ENCODE measurements at regions not wholly inside any gene's neighbourhood (a gene's known extent, or its start where the extent isn't known, plus 50 kb on each side); places are given as distances from the start of the nearest gene placed in this dataset.
"Not testable (repeated sequence)": the region's sequence is repeated elsewhere in the genome, so short reads cannot be mapped to it uniquely, and the experiment has no call there.

GRCh38 chr20:22966787-22967464 is 68.2 kb upstream of the SSTR4 start:
- no peak for TF ChIP-seq JUN (IDR thresholded peaks at IDR 0.05; ENCODE audit: borderline replicate concordance, insufficient read depth, insufficient read length, low read depth)
- TF ChIP-seq POLR2AphosphoS5 (IDR thresholded peaks at IDR 0.05; ENCODE audit: insufficient read depth, low read depth, low read length), result no peak
- no peak for TF ChIP-seq POLR2A (IDR thresholded peaks at IDR 0.05; ENCODE audit: low read depth, low read length)
- TF ChIP-seq FOS (IDR thresholded peaks at IDR 0.05; ENCODE audit: borderline replicate concordance, insufficient read depth, low read length), result no peak
- TF ChIP-seq, protein P1, sequence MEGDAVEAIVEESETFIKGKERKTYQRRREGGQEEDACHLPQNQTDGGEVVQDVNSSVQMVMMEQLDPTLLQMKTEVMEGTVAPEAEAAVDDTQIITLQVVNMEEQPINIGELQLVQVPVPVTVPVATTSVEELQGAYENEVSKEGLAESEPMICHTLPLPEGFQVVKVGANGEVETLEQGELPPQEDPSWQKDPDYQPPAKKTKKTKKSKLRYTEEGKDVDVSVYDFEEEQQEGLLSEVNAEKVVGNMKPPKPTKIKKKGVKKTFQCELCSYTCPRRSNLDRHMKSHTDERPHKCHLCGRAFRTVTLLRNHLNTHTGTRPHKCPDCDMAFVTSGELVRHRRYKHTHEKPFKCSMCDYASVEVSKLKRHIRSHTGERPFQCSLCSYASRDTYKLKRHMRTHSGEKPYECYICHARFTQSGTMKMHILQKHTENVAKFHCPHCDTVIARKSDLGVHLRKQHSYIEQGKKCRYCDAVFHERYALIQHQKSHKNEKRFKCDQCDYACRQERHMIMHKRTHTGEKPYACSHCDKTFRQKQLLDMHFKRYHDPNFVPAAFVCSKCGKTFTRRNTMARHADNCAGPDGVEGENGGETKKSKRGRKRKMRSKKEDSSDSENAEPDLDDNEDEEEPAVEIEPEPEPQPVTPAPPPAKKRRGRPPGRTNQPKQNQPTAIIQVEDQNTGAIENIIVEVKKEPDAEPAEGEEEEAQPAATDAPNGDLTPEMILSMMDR (IDR thresholded peaks at IDR 0.05; ENCODE audit: extremely low read depth in 1 of 2, insufficient read depth in 1 of 2, low read depth in 1 of 2, low read length in 2 of 2), result no peak
- intact Hi-C loops (cut with micrococcal nuclease) (no loop called here), dilution Hi-C loops (cut with MboI; ENCODE audit: extremely low pct_ligation_motif_present, low sequenced_read_pairs) (no loop called here)
- H3K79me2 ChIP-seq (ENCODE audit: control insufficient read depth, insufficient read depth, low read length), result no peaks in the 10 kb centered on the region
- no peak for DNase-seq (ENCODE audit: low read depth, low spot score)
- no peak overlapping the region for H2AFZ ChIP-seq (ENCODE audit: low read depth, low read length)
- BruUV-seq (replicated peaks), result no TSS peak
- H3K9me3 ChIP-seq (replicated peaks; ENCODE audit: control insufficient read depth, insufficient read depth, low read length), result no peaks in the 10 kb centered on the region
- H3K4me2 ChIP-seq (ENCODE audit: insufficient read depth, low read length), result no peak overlapping the region
- no peak overlapping the region for H3K27ac ChIP-seq (ENCODE audit: insufficient read depth, low read depth, low read length)
- H3K9ac ChIP-seq (replicated peaks; ENCODE audit: extremely low read depth, insufficient read depth, low read length), result no peak overlapping the region
- H4K20me1 ChIP-seq (replicated peaks; ENCODE audit: control insufficient read depth, extremely low read depth, insufficient read depth, low read length), result no peaks in the 10 kb centered on the region
- no peaks in the 10 kb centered on the region for H3K36me3 ChIP-seq (ENCODE audit: control insufficient read depth in 2 of 2, extremely low read depth in 1 of 2, insufficient read depth in 2 of 2, low read length in 2 of 2)
- no peak overlapping the region for H3K4me3 ChIP-seq (replicated peaks in 1 of 3; ENCODE audit: insufficient read depth in 1 of 3, low read depth in 1 of 3, low read length in 3 of 3)
- FAIRE-seq, result no peak
- H3K27me3 ChIP-seq (ENCODE audit: control insufficient read depth in 2 of 2, insufficient read depth in 2 of 2, low read length in 2 of 2), result peaks cover 2 to 5% of the 10 kb centered on the region in 2 experiments
- CTCF ChIA-PET, result interaction anchor here (0.9 to 1.5 kb wide), 2 partner anchors 275 kb away, joined by 3 to 5 read pairs; no protein-coding TSS in a partner anchor
- POLR2A ChIA-PET, result no interaction called here
- H3K4me1 ChIP-seq (ENCODE audit: control insufficient read depth, extremely low read depth, insufficient read depth, low read length), result no peaks in the 10 kb centered on the region
- no peaks in the 10 kb centered on the region for H3K9me1 ChIP-seq (replicated peaks; ENCODE audit: control insufficient read depth, extremely low read depth, insufficient read depth, low read length)

- CTCF ChIA-PET, result interaction anchor here (1.5 kb wide), 1 partner anchor 275 kb away, joined by 5 read pairs; no protein-coding TSS in a partner anchor
- POLR2A ChIA-PET; H3K9me3 ChIP-seq (replicated peaks; ENCODE audit: control insufficient read depth, insufficient read depth, low read length); H3K9me1 ChIP-seq (replicated peaks; ENCODE audit: control insufficient read depth, extremely low read depth, insufficient read depth, low read length); BruUV-seq (replicated peaks); H3K27me3 ChIP-seq (ENCODE audit: control insufficient read depth in 2 of 2, insufficient read depth in 2 of 2, low read length in 2 of 2); H3K27ac ChIP-seq (ENCODE audit: insufficient read depth, low read depth, low read length); H2AFZ ChIP-seq (ENCODE audit: low read depth, low read length); H3K79me2 ChIP-seq (ENCODE audit: control insufficient read depth, insufficient read depth, low read length); DNase-seq (ENCODE audit: low read depth, low spot score); H3K9ac ChIP-seq (replicated peaks; ENCODE audit: extremely low read depth, insufficient read depth, low read length); FAIRE-seq; H4K20me1 ChIP-seq (replicated peaks; ENCODE audit: control insufficient read depth, extremely low read depth, insufficient read depth, low read length); H3K4me3 ChIP-seq (replicated peaks in 1 of 3; ENCODE audit: insufficient read depth in 1 of 3, low read depth in 1 of 3, low read length in 3 of 3); H3K36me3 ChIP-seq (ENCODE audit: control insufficient read depth in 2 of 2, extremely low read depth in 1 of 2, insufficient read depth in 2 of 2, low read length in 2 of 2); dilution Hi-C loops (cut with MboI; ENCODE audit: extremely low pct_ligation_motif_present, low sequenced_read_pairs); H3K4me1 ChIP-seq (ENCODE audit: control insufficient read depth, extremely low read depth, insufficient read depth, low read length); intact Hi-C loops (cut with micrococcal nuclease); H3K4me2 ChIP-seq (ENCODE audit: insufficient read depth, low read length): not testable (repeated sequence)
These were observed 67.4 kb upstream of the SSTR4 start for GRCh38 chr20:22967706-22968105.

DNA sequence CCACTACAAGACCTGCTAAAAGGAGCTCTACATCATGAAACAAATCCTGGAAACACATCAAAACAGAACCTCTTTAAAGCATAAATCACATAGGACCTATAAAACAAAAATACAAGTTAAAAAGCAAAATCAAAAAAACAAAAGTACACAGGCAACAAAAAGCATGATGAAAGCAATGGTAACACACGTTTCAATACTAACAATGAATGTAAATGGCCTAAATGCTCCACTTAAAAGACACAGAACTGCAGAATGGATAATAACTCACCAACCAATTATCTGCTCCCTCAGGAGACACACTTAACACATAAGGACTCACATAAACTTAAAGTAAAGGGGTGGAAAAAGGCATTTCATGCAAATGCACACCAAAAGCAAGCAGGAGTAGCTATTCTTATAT is 66.1 kb upstream of the SSTR4 start:
- FAIRE-seq, result not testable (repeated sequence)

More for the DNA sequence above, 66.1 kb upstream of the SSTR4 start:
- POLR2A ChIA-PET; H3K36me3 ChIP-seq (ENCODE audit: control insufficient read depth in 2 of 2, extremely low read depth in 1 of 2, insufficient read depth in 2 of 2, low read length in 2 of 2); dilution Hi-C loops (cut with MboI; ENCODE audit: extremely low pct_ligation_motif_present, low sequenced_read_pairs); H2AFZ ChIP-seq (ENCODE audit: low read depth, low read length); H3K79me2 ChIP-seq (ENCODE audit: control insufficient read depth, insufficient read depth, low read length); H3K9me3 ChIP-seq (replicated peaks; ENCODE audit: control insufficient read depth, insufficient read depth, low read length); DNase-seq (ENCODE audit: low read depth, low spot score); H3K9me1 ChIP-seq (replicated peaks; ENCODE audit: control insufficient read depth, extremely low read depth, insufficient read depth, low read length); BruUV-seq (replicated peaks); H3K4me3 ChIP-seq (replicated peaks in 1 of 3; ENCODE audit: insufficient read depth in 1 of 3, low read depth in 1 of 3, low read length in 3 of 3); H3K4me2 ChIP-seq (ENCODE audit: insufficient read depth, low read length); H3K4me1 ChIP-seq (ENCODE audit: control insufficient read depth, extremely low read depth, insufficient read depth, low read length); H3K9ac ChIP-seq (replicated peaks; ENCODE audit: extremely low read depth, insufficient read depth, low read length); H3K27me3 ChIP-seq (ENCODE audit: control insufficient read depth in 2 of 2, insufficient read depth in 2 of 2, low read length in 2 of 2); H3K27ac ChIP-seq (ENCODE audit: insufficient read depth, low read depth, low read length); H4K20me1 ChIP-seq (replicated peaks; ENCODE audit: control insufficient read depth, extremely low read depth, insufficient read depth, low read length); intact Hi-C loops (cut with micrococcal nuclease): not testable (repeated sequence)
- CTCF ChIA-PET, result interaction anchor here (1.0 kb wide), 1 partner anchor 277 kb away, joined by 4 read pairs; no protein-coding TSS in a partner anchor

All from endothelial cell of umbilical vein (primary cell).